Mucosa of descending colon (tissue), 3 donors: ENCODE measurements at regions not wholly inside any gene's neighbourhood (a gene's known extent, or its start where the extent isn't known, plus 50 kb on each side); places are given as distances from the start of the nearest gene placed in this dataset.

ENCODE experiments used
- ATAC-seq: fragments of 200-7000 bp; cut with Tn5 transposase; one replicate; pipeline ENCODE4 v1.9.1; 2020; ENCODE audit warnings: mild to moderate bottlenecking, moderate library complexity
- DNase-seq, 3 donors: peaks; one replicate each; pipeline ENCODE4 v3.0.0-alpha.2; 2020
- H3K36me3 ChIP-seq: fragments of 200-600 bp; one replicate; pipeline ENCODE4 v1.8.0; 2021; ENCODE audit warnings: low read depth, mild to moderate bottlenecking
- H3K4me1 ChIP-seq: fragments of 200-600 bp; one replicate; pipeline ENCODE4 v1.8.0; 2021; ENCODE audit warnings: low read depth, mild to moderate bottlenecking
- H3K4me3 ChIP-seq: fragments of 200-600 bp; one replicate; pipeline ENCODE4 v1.8.0; 2021; ENCODE audit warnings: mild to moderate bottlenecking
- H3K9me3 ChIP-seq: fragments of 200-600 bp; one replicate; pipeline ENCODE4 v1.8.0; 2021; ENCODE audit warnings: mild to moderate bottlenecking
- CTCF ChIP-seq: fragments of 200-600 bp; IDR thresholded peaks from one replicate; pipeline ENCODE4 v1.8.0; 2022; ENCODE audit warnings: antibody characterized with exemption, mild to moderate bottlenecking
- intact Hi-C, 2 donors: fragments of 100-400 bp; cut with DNase I in 1 of 2; cut with micrococcal nuclease in 1 of 2; formaldehyde crosslinking; loops; one replicate each; pipeline versions ENCODE4 v1.11.0 to v1.11.1; 2022; cut with DNase I, micrococcal nuclease
- donor health status: DM: no; HTN: no; CAD: no; lungs with moderate emphysema.
- donor health status: DM: no; HTN: no; CAD: no.
- donor health status: DM: no; HTN: yes; CAD: no.

DNA sequence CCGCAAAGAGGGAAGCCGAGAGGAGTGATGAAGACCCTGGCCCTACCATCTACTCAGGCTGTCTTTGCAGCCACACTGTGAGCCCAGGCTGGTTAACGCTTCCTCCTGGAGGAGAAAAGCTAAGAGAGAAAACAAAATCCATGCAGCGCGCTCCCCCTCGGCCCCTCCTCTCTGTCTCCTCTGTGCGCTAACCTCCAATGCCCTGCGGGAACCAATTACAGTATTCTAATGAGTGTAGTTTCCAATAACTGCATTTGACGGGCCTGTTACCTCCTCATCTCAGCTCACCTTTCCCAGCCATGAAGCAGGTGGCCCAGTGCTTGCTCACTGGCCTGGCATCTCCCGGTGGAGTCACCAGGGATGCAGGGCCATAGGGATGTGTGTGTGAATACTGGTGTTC lies 565.5 kb downstream of the EBF1 start:
- H3K4me1 ChIP-seq, result no peaks in the 10 kb centered on the region
- DNase-seq (no peak), ATAC-seq (no peak)
- intact Hi-C loops, result no loop called here
- no peaks in the 10 kb centered on the region for H3K9me3 ChIP-seq
- no peak overlapping the region for H3K4me3 ChIP-seq
- no peak for TF ChIP-seq CTCF
- no peaks in the 10 kb centered on the region for H3K36me3 ChIP-seq

DNA sequence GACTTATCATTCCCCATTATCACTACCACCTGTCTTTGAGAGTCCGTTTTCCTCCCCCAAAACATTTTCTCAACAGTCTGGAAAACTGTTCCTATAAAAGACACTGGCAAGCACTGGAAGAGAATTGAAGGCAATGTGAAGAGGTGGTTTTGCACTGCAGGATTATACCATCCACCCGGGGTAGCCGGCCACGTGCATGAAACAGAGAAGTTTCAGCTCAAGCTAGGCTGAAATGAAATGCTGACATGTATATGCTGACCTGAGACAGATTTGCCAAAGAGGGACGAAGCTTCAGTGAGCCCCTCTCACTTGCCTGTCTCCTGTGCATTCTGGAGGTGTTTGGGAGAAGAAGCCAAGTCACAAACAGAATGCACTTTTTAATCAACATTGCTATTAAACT lies 567.0 kb downstream of the EBF1 start:
- ATAC-seq, result no peak
- no peaks in the 10 kb centered on the region for H3K4me1 ChIP-seq

GRCh38 chr5:158531860-158532259 lies 567.9 kb downstream of the EBF1 start:
- no peak for TF ChIP-seq CTCF
- Histone ChIP-seq H3K4me3 (no peak overlapping the region), H3K9me3 (no peaks in the 10 kb centered on the region), H3K4me1 (no peaks in the 10 kb centered on the region), H3K36me3 (no peaks in the 10 kb centered on the region)
- no peak for DNase-seq
- ATAC-seq, result no peak
- intact Hi-C loops, result no loop called here

More for the DNA sequence above, 567.0 kb downstream of the EBF1 start:
- Histone ChIP-seq H3K9me3 (no peaks in the 10 kb centered on the region), H3K36me3 (no peaks in the 10 kb centered on the region), H3K4me3 (no peak overlapping the region)
- no peak for TF ChIP-seq CTCF
- DNase-seq, result no peak
- intact Hi-C loops, result no loop called here

DNA sequence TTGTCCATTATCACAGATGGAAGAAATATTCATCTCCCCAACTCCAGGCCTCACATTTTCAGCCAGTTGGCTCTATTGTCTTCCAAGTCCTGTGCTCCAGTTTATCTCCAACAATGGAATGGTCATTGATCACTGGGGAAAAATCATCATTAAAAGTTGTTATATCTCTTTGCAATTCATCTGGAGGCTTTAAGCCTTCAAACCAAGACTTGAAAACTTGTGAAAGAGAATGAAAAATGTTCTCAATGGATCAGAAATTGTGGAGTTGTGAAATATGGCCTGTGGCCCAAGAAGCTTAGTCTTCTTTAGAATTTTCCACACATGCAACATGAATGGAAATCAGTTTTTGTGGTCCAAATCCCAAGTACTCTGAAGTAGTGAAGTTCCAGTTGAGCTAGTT lies 569.6 kb downstream of the EBF1 start:
- DNase-seq (no peak), ATAC-seq (no peak)
- no peak overlapping the region for H3K4me3 ChIP-seq
- H3K9me3 ChIP-seq, result no peaks in the 10 kb centered on the region
- no peaks in the 10 kb centered on the region for H3K36me3 ChIP-seq
- H3K4me1 ChIP-seq, result no peaks in the 10 kb centered on the region
- TF ChIP-seq CTCF, result no peak
- intact Hi-C loops, result no loop called here

DNA sequence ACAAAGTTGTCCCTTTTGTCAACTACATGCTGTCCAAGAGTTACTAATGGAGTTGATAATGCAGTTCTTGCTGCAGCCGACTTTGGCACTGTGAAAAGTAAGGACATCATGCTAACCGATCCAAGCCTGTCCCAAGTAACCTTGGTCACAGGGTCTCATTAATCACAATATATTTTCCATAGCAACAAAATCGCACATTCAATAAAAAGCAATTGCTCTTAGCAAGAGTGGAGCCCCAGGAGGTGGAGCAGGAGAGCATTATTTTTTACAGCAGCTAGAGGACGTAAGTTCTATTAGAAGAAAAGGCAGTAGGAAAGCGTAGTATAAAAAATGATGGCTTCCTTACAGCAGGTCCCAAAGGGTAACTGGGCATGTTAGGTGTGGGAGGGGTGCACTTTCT lies 570.3 kb downstream of the EBF1 start:
- H3K9me3 ChIP-seq, result no peaks in the 10 kb centered on the region
- ATAC-seq, result no peak
- no peaks in the 10 kb centered on the region for H3K4me1 ChIP-seq
- H3K36me3 ChIP-seq, result no peaks in the 10 kb centered on the region
- no peak for TF ChIP-seq CTCF
- H3K4me3 ChIP-seq, result no peak overlapping the region
- no peak for DNase-seq
- intact Hi-C loops, result no loop called here

DNA sequence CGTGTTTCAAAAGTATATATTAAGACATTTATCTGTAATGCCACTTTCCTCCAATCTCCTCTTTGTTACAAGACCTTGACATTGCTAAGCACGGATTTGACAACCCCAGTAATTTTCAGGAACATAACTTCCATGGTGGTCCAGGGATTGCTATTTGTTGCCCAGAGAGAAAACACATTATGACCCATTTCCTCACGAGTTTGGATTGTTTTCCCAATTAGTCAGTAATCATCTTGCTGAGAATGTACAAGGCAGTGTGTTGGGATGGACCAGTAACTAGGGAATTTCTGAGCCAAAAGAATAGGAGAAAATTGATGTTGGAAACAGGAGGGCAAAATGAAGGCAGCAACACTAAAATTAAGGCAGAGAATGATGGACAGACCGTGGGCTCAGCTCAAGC lies 574.1 kb downstream of the EBF1 start:
- no peak for ATAC-seq
- Histone ChIP-seq H3K4me3 (no peak overlapping the region), H3K9me3 (no peaks in the 10 kb centered on the region), H3K4me1 (no peaks in the 10 kb centered on the region), H3K36me3 (no peaks in the 10 kb centered on the region)
- intact Hi-C loops, result no loop called here
- DNase-seq, result no peak
- no peak for TF ChIP-seq CTCF
